ENCODE measurements at regions not wholly inside any gene's neighbourhood (a gene's known extent, or its start where the extent isn't known, plus 50 kb on each side); places are given as distances from the start of the nearest gene placed in this dataset.
"Not testable (repeated sequence)": the region's sequence is repeated elsewhere in the genome, so short reads cannot be mapped to it uniquely, and the experiment has no call there.

DNA sequence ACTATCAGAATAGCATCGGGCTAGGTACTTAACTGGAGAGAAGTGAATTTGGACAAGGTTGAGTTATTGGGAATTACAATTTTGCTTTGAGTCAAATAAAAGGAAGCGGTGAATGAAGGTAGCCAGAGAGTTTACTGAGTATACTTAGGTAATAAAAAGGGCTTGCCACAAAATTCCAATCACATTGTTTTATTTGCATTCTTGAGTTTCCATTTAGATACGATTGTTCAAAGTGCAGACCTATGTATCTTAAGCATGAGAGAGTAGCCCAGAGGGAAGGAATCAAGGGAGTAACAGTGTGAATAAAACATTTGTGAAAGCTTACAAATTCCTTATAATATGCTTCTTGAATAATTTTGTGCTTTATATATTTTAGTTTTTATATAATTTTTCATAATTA, 102.5 kb upstream of the NDST4 start:
- Histone ChIP-seq H2AFZ (no peak overlapping the region), H3K4me1 (ENCODE audit: insufficient read depth) (no peaks in the 10 kb centered on the region), H3K9me3 (ENCODE audit: low read depth) (no peaks in the 10 kb centered on the region), H3K36me3 (ENCODE audit: low read depth) (no peaks in the 10 kb centered on the region), H3K9ac (no peak overlapping the region), H3K27ac (no peak overlapping the region), H3K4me2 (ENCODE audit: unreplicated experiment) (no peak overlapping the region), H3K4me3 (no peak overlapping the region), H3K9me2 (ENCODE audit: insufficient read depth) (no peaks in the 10 kb centered on the region), H3F3A (ENCODE audit: insufficient read depth) (no peaks in the 10 kb centered on the region), H4K20me1 (ENCODE audit: insufficient read depth) (no peaks in the 10 kb centered on the region), H3K79me2 (ENCODE audit: insufficient read depth) (no peaks in the 10 kb centered on the region), H3K27me3 (replicated peaks; ENCODE audit: insufficient read depth) (no peaks in the 10 kb centered on the region)
- in situ Hi-C loops (cut with MboI), result no loop called here
- TF ChIP-seq EZH2phosphoT487 (IDR thresholded peaks at IDR 0.05; ENCODE audit: insufficient read depth, low read depth) (no peak), EZH2 (IDR thresholded peaks at IDR 0.05; ENCODE audit: insufficient read depth, poor library complexity, severe bottlenecking) (no peak)
- WGBS, 2 experiments (ENCODE audit: low coverage in 1 of 2, low lambda C conversion rate in 2 of 2, missing lambda C conversion rate in 2 of 2), result 81 to 85% methylated on average over 3 of the region's 3 CpGs
- DNase-seq, result no peak

DNA sequence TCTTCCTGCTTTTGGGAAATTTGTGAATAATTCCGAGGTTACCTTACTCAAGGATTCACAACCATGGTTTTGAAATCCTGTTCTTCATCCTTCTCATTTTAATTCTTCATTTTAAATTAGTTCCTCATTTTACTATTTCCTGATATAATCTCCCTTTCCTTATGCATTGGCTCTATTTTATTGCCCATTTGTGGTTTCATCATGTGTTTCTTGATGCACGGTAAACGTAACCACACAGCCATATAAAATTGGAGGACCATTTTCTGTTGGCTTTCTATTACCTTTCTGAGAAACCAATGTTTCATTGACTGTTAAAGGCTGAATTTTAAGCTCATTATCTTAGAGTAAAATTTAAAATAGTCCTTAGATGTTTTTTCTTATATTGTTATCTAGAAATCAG, 100.3 kb upstream of the NDST4 start:
- H3K4me3 ChIP-seq, result no peak overlapping the region
- no peak for DNase-seq
- TF ChIP-seq EZH2 (IDR thresholded peaks at IDR 0.05; ENCODE audit: insufficient read depth, poor library complexity, severe bottlenecking) (no peak), EZH2phosphoT487 (IDR thresholded peaks at IDR 0.05; ENCODE audit: insufficient read depth, low read depth) (no peak)
- no peaks in the 10 kb centered on the region for H4K20me1 ChIP-seq (ENCODE audit: insufficient read depth)
- H2AFZ ChIP-seq, result no peak overlapping the region
- H3K79me2 ChIP-seq (ENCODE audit: insufficient read depth), result no peaks in the 10 kb centered on the region
- 82 to 87% methylated on average over 3 of the region's 3 CpGs for WGBS, 2 experiments (ENCODE audit: low coverage in 1 of 2, low lambda C conversion rate in 2 of 2, missing lambda C conversion rate in 2 of 2)
- no peak overlapping the region for H3K9ac ChIP-seq
- no peak overlapping the region for H3K27ac ChIP-seq
- H3K9me3 ChIP-seq (ENCODE audit: low read depth), result no peaks in the 10 kb centered on the region
- no peaks in the 10 kb centered on the region for H3K27me3 ChIP-seq (replicated peaks; ENCODE audit: insufficient read depth)
- H3F3A ChIP-seq (ENCODE audit: insufficient read depth), result no peaks in the 10 kb centered on the region
- no peaks in the 10 kb centered on the region for H3K4me1 ChIP-seq (ENCODE audit: insufficient read depth)
- no peak overlapping the region for H3K4me2 ChIP-seq (ENCODE audit: unreplicated experiment)
- in situ Hi-C loops (cut with MboI), result no loop called here
- no peaks in the 10 kb centered on the region for H3K36me3 ChIP-seq (ENCODE audit: low read depth)
- no peaks in the 10 kb centered on the region for H3K9me2 ChIP-seq (ENCODE audit: insufficient read depth)

DNA sequence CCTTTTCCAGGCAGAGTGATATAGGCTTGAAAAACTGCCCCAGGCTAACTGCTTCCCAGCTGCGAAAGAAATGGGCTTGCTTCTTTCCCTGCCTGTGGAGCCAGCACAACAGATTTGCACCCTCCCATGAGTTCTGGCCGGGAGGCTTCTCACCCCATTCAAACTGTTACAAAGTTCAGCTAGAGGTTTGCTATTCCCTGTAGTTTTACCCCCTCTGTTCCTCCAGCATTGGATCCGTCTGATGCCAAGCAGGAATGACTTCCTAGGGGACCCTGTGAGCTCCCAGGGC, 87.6 kb upstream of the NDST4 start:
- no peaks in the 10 kb centered on the region for H4K20me1 ChIP-seq (ENCODE audit: insufficient read depth)
- no peaks in the 10 kb centered on the region for H3K36me3 ChIP-seq (ENCODE audit: low read depth)
- H3K27ac ChIP-seq, result no peak overlapping the region
- in situ Hi-C loops (cut with MboI), result no loop called here
- H3K27me3 ChIP-seq (replicated peaks; ENCODE audit: insufficient read depth), result no peaks in the 10 kb centered on the region
- H2AFZ ChIP-seq, result no peak overlapping the region
- WGBS, 2 experiments (ENCODE audit: low coverage in 1 of 2, low lambda C conversion rate in 2 of 2, missing lambda C conversion rate in 2 of 2), result 41 to 54% methylated on average over 3 of the region's 3 CpGs
- no peaks in the 10 kb centered on the region for H3K79me2 ChIP-seq (ENCODE audit: insufficient read depth)
- TF ChIP-seq EZH2phosphoT487 (IDR thresholded peaks at IDR 0.05; ENCODE audit: insufficient read depth, low read depth), result no peak
- TF ChIP-seq EZH2 (IDR thresholded peaks at IDR 0.05; ENCODE audit: insufficient read depth, poor library complexity, severe bottlenecking), result no peak
- H3K9me2 ChIP-seq (ENCODE audit: insufficient read depth), result no peaks in the 10 kb centered on the region
- no peak overlapping the region for H3K9ac ChIP-seq
- H3F3A ChIP-seq (ENCODE audit: insufficient read depth), result no peaks in the 10 kb centered on the region
- no peak for DNase-seq
- H3K4me2 ChIP-seq (ENCODE audit: unreplicated experiment), result no peak overlapping the region
- no peaks in the 10 kb centered on the region for H3K4me1 ChIP-seq (ENCODE audit: insufficient read depth)
- no peaks in the 10 kb centered on the region for H3K9me3 ChIP-seq (ENCODE audit: low read depth)
- no peak overlapping the region for H3K4me3 ChIP-seq

DNA sequence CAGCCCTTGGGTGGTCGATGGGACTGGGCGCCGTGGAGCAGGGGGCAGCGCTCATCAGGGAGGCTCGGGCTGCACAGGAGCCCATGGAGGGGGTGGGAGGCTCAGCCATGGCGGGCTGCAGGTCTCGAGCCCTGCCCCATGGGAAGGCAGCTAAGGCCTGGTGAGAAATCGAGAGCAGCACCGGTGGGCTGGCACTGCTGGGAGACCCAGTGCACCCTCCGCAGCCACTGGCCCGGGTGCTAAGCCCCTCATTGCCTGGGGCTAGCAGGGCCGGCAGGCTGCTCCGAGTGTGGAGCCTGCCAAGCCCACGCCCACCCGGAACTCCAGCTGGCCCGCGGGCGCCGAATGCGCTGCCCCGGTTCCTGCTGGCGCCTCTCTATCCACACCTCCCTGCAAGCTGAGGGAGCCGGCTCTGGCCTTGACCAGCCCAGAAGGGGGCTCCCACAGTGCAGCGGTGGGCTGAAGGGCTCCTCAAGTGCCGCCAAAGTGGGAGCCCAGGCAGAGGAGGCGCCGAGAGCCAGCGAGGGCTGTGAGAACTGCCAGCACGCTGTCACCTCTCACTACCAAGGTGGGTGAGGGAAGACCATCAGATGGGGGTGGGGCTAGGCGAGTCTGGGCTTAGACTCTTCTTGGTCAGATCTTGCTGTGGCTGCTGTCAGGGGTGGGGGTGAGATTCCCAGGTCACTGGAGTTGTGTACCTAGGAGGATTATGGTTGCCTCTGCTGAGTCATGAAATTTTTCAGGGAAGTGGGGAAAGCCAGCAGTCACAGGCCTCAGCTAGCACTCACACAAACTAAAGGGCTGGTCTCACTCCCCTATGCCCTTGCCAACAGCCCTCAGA, 87.0 kb upstream of the NDST4 start:
- in situ Hi-C loops (cut with MboI); H4K20me1 ChIP-seq (ENCODE audit: insufficient read depth); H3K9me3 ChIP-seq (ENCODE audit: low read depth); H2AFZ ChIP-seq; H3K27me3 ChIP-seq (replicated peaks; ENCODE audit: insufficient read depth); DNase-seq; H3K36me3 ChIP-seq (ENCODE audit: low read depth); H3F3A ChIP-seq (ENCODE audit: insufficient read depth); H3K4me3 ChIP-seq; H3K9ac ChIP-seq; H3K9me2 ChIP-seq (ENCODE audit: insufficient read depth); H3K79me2 ChIP-seq (ENCODE audit: insufficient read depth); H3K4me1 ChIP-seq (ENCODE audit: insufficient read depth); H3K4me2 ChIP-seq (ENCODE audit: unreplicated experiment); H3K27ac ChIP-seq: not testable (repeated sequence)
- WGBS, 2 experiments (ENCODE audit: low coverage in 1 of 2, low lambda C conversion rate in 2 of 2, missing lambda C conversion rate in 2 of 2), result 82 to 91% methylated on average over 23 to 28 of the region's 30 CpGs

DNA sequence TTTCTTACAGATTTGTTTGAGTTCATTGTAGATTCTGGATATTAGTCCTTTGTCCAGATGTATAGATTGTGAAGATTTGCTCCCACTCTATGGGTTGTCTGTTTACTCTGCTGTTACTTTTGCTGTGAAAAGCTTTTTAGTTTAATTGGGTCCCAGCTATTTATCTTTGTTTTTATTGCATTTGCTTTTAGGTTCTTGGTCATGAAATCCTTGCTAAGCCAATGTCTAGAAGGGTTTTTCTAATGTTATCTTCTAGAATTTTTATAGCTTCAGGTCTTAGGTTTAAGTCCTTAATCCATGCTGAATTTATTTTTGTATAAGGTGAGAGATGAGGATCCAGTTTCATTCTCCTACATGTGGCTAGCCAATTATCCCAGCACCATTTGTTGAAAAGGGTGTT, 81.2 kb upstream of the NDST4 start:
- H3K36me3 ChIP-seq (ENCODE audit: low read depth); H3K9me3 ChIP-seq (ENCODE audit: low read depth); H2AFZ ChIP-seq; H3F3A ChIP-seq (ENCODE audit: insufficient read depth); H3K4me3 ChIP-seq; H3K9me2 ChIP-seq (ENCODE audit: insufficient read depth); H4K20me1 ChIP-seq (ENCODE audit: insufficient read depth); H3K4me2 ChIP-seq (ENCODE audit: unreplicated experiment); H3K79me2 ChIP-seq (ENCODE audit: insufficient read depth); H3K27ac ChIP-seq; DNase-seq; in situ Hi-C loops (cut with MboI); H3K27me3 ChIP-seq (replicated peaks; ENCODE audit: insufficient read depth); H3K4me1 ChIP-seq (ENCODE audit: insufficient read depth); H3K9ac ChIP-seq: not testable (repeated sequence)

Data from GM23248 (cell line).